Hepatocyte (in vitro differentiated cells): ENCODE measurements at regions not wholly inside any gene's neighbourhood (a gene's known extent, or its start where the extent isn't known, plus 50 kb on each side); places are given as distances from the start of the nearest gene placed in this dataset.

Experiments
- DNase-seq: peaks from one replicate; pipeline ENCODE4 v3.0.0-alpha.2; 2016; ENCODE audit warnings: low spot score
- H2AFZ ChIP-seq: fragments of 200-600 bp; sonication (generic); 2 replicates; pipeline ENCODE4 v1.6.0; 2016; ENCODE audit warnings: antibody characterized with exemption, mild to moderate bottlenecking
- H3K27ac ChIP-seq: fragments of 200-600 bp; sonication (generic); 2 replicates; pipeline ENCODE4 v1.5.1; 2016; ENCODE audit warnings: mild to moderate bottlenecking
- H3K27me3 ChIP-seq: fragments of 200-600 bp; sonication (generic); 2 replicates; pipeline ENCODE4 v1.6.1; 2016
- H3K36me3 ChIP-seq: fragments of 200-600 bp; sonication (generic); replicated peaks from 2 replicates; pipeline ENCODE4 v1.5.1; 2016; ENCODE audit warnings: low read depth; ENCODE audit not compliant: insufficient read depth
- H3K4me1 ChIP-seq: fragments of 200-600 bp; sonication (generic); 2 replicates; pipeline ENCODE4 v1.5.1; 2016; ENCODE audit warnings: mild to moderate bottlenecking, moderate library complexity; ENCODE audit not compliant: insufficient read depth
- H3K4me2 ChIP-seq: fragments of 200-600 bp; sonication (generic); 2 replicates; pipeline ENCODE4 v1.6.0; 2016
- H3K4me3 ChIP-seq: fragments of 200-600 bp; sonication (generic); 2 replicates; pipeline ENCODE4 v1.5.1; 2016; ENCODE audit warnings: mild to moderate bottlenecking
- H3K79me2 ChIP-seq: fragments of 200-600 bp; sonication (generic); 2 replicates; pipeline ENCODE4 v1.6.0; 2017; ENCODE audit warnings: mild to moderate bottlenecking
- H3K9me2 ChIP-seq: fragments of 200-600 bp; sonication (generic); replicated peaks from 2 replicates; pipeline ENCODE4 v1.6.0; 2017; ENCODE audit warnings: mild to moderate bottlenecking; ENCODE audit not compliant: insufficient read depth
- H3K9me3 ChIP-seq: fragments of 200-600 bp; sonication (generic); 2 replicates; pipeline ENCODE4 v1.5.1; 2016; ENCODE audit warnings: low read depth, mild to moderate bottlenecking
- H4K20me1 ChIP-seq: fragments of 200-600 bp; sonication (generic); 2 replicates; pipeline ENCODE4 v1.6.0; 2016; ENCODE audit warnings: mild to moderate bottlenecking; ENCODE audit not compliant: insufficient read depth, poor library complexity, severe bottlenecking
- CTCF ChIP-seq: fragments of 200-600 bp; sonication (generic); IDR thresholded peaks from 2 replicates; pipeline ENCODE4 v1.5.1; 2016; ENCODE audit warnings: antibody characterized with exemption, mild to moderate bottlenecking; ENCODE audit not compliant: poor library complexity
- EZH2 ChIP-seq: fragments of 200-600 bp; sonication (generic); IDR thresholded peaks from 2 replicates; pipeline ENCODE4 v1.6.1; 2016; ENCODE audit warnings: antibody characterized with exemption, mild to moderate bottlenecking, borderline replicate concordance
- EZH2phosphoT487 ChIP-seq: fragments of 200-600 bp; sonication (generic); IDR thresholded peaks from one replicate; pipeline ENCODE4 v1.6.1; 2018; ENCODE audit warnings: antibody characterized with exemption, mild to moderate bottlenecking, low read depth, moderate library complexity; ENCODE audit not compliant: unreplicated experiment, severe bottlenecking
- WGBS: methylation state at CpG from one replicate; pipeline ENCODE4 v1.1.6; 2016; ENCODE audit warnings: low lambda C conversion rate; ENCODE audit errors: missing lambda C conversion rate; 5-methylcytosine and 5-hydroxymethylcytosine counted together

- no peaks in the 10 kb centered on the region for H3K9me3 ChIP-seq
- H3K4me1 ChIP-seq = no peaks in the 10 kb centered on the region
- WGBS = 90% methylated on average over 3 of the region's 3 CpGs
- no peaks in the 10 kb centered on the region for H3K9me2 ChIP-seq
- H3K4me3 ChIP-seq = no peak overlapping the region
- no peak overlapping the region for H3K27ac ChIP-seq
- H3K79me2 ChIP-seq = no peaks in the 10 kb centered on the region
- TF ChIP-seq CTCF = no peak
- TF ChIP-seq EZH2 = no peak
- TF ChIP-seq EZH2phosphoT487 = no peak
- H2AFZ ChIP-seq = no peak overlapping the region
- no peak overlapping the region for H3K4me2 ChIP-seq
- no peaks in the 10 kb centered on the region for H3K27me3 ChIP-seq
- no peak for DNase-seq
- no peaks in the 10 kb centered on the region for H4K20me1 ChIP-seq
- H3K36me3 ChIP-seq = no peaks in the 10 kb centered on the region
Measured at GRCh38 chr11:92880381-92880780, 89.1 kb upstream of the MTNR1B start.

DNA sequence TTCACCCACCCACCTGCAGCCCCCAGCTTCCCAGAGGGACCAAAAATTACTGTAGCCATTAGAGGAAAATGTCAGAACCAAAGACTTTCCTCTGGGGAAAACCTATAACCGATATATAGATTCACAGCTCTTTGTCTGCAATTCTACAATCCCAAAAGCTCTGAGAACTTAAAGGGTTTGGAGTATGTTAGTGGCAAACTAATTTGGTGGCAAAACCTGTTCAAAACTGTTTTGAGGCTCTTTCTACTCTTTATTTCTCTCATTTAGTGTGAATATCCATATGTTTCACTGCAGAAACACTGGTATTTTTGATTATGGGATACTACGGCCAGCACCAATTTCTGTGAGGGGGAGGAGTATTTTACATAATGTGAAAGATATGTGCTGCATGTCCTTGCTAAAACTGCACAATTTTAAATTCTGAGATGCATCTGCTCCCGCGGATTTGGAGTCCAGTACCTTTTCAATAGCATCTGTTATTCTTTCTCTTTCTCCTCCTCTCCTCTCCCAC is 87.5 kb upstream of the MTNR1B start:
- 97% methylated on average over 4 of the region's 4 CpGs for WGBS
- Histone ChIP-seq H3K4me1 (no peaks in the 10 kb centered on the region), H3K79me2 (no peaks in the 10 kb centered on the region), H3K27me3 (no peaks in the 10 kb centered on the region), H2AFZ (no peak overlapping the region), H3K4me3 (no peak overlapping the region), H3K36me3 (no peaks in the 10 kb centered on the region), H3K9me2 (no peaks in the 10 kb centered on the region), H3K27ac (no peak overlapping the region), H3K4me2 (no peak overlapping the region), H4K20me1 (no peaks in the 10 kb centered on the region), H3K9me3 (no peaks in the 10 kb centered on the region)
- DNase-seq = no peak
- TF ChIP-seq EZH2phosphoT487 (no peak), CTCF (no peak), EZH2 (no peak)

GRCh38 chr11:92882828-92883611 is 86.4 kb upstream of the MTNR1B start:
- no peaks in the 10 kb centered on the region for H3K36me3 ChIP-seq

More at GRCh38 chr11:92882828-92883611, 86.4 kb upstream of the MTNR1B start:
- Histone ChIP-seq H3K27me3 (no peaks in the 10 kb centered on the region), H3K27ac (no peak overlapping the region), H3K9me3 (no peaks in the 10 kb centered on the region), H3K79me2 (no peaks in the 10 kb centered on the region), H3K4me2 (no peak overlapping the region), H3K4me3 (no peak overlapping the region), H2AFZ (no peak overlapping the region), H4K20me1 (no peaks in the 10 kb centered on the region), H3K9me2 (no peaks in the 10 kb centered on the region), H3K4me1 (no peaks in the 10 kb centered on the region)
- WGBS = 98% methylated on average over 51 of the region's 54 CpGs
- TF ChIP-seq EZH2 (no peak), CTCF (no peak), EZH2phosphoT487 (no peak)
- DNase-seq = no peak
